ENCODE measurements at regions not wholly inside any gene's neighbourhood (a gene's known extent, or its start where the extent isn't known, plus 50 kb on each side); places are given as distances from the start of the nearest gene placed in this dataset.

DNA sequence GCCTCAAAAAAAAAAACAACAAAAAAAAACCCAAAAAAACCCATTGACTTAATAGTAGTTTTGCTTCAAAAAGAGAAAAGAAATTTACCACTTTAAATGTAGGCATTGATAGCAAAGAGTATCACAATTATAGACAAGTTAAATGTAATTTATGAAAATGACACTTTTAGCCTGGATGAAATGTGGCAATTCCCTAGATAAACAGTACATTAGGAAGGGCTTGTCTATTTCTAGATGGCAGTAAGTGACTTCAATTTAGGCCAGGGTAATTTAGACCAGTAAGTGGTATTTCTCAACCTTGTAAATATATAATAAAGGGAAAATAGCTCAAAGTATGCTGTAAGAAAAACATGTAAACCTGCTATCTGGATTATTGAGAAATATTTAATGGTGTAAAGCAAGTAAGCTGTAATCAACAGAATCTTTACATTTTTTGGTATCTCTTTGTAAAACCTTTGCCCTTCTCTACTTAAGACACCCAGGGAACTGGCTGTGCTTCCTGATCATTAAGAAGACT, 103.7 kb upstream of the RAPGEF2 start:
- Histone ChIP-seq H3K79me2 (ENCODE audit: insufficient read depth, low read length) (no peaks in the 10 kb centered on the region), H3K4me1 (ENCODE audit: control insufficient read depth in 1 of 2, insufficient read depth in 2 of 2, low read length in 2 of 2) (no peaks in the 10 kb centered on the region), H2AFZ (ENCODE audit: insufficient read depth, low read depth, low read length, poor library complexity, severe bottlenecking) (no peak overlapping the region), H3K4me2 (replicated peaks; ENCODE audit: extremely low read depth, low read length, poor library complexity, severe bottlenecking) (no peak overlapping the region), H3K4me3 (replicated peaks in 1 of 3; ENCODE audit: low read depth in 2 of 3, low read length in 3 of 3) (no peak overlapping the region), H3K9ac (ENCODE audit: insufficient read depth, low read length, poor library complexity, severe bottlenecking) (no peak overlapping the region), H3K9me3 (replicated peaks in 1 of 2; ENCODE audit: control insufficient read depth in 1 of 2, insufficient read depth in 1 of 2, low read length in 2 of 2) (no peaks in the 10 kb centered on the region), H3K27me3 (ENCODE audit: control insufficient read depth in 2 of 2, insufficient read depth in 2 of 2, low read length in 2 of 2) (no peaks in the 10 kb centered on the region), H3K36me3 (replicated peaks in 1 of 2; ENCODE audit: control insufficient read depth in 1 of 2, insufficient read depth in 2 of 2, low read length in 2 of 2) (no peaks in the 10 kb centered on the region), H4K20me1 (ENCODE audit: insufficient read depth, low read length) (no peaks in the 10 kb centered on the region), H3K27ac (ENCODE audit: low read depth in 1 of 2, low read length in 2 of 2) (no peak overlapping the region)
- Mint-ChIP-seq H3K36me3 (no peaks in the 10 kb centered on the region), H3K27me3 (ENCODE audit: low read depth in 3 of 3) (peaks cover 0 to 3% (median 0%) of the 10 kb centered on the region in 3 donors), H3K27ac (no peak overlapping the region), H3K9me3 (peaks cover 0 to 2% (median 0%) of the 10 kb centered on the region in 7 donors), H3K4me1 (peaks cover 10% of the 10 kb centered on the region), H3K4me3 (no peak overlapping the region)
- intact Hi-C loops (cut with micrococcal nuclease), result no loop called here
- no peak for DNase-seq
- TF ChIP-seq, protein P1, sequence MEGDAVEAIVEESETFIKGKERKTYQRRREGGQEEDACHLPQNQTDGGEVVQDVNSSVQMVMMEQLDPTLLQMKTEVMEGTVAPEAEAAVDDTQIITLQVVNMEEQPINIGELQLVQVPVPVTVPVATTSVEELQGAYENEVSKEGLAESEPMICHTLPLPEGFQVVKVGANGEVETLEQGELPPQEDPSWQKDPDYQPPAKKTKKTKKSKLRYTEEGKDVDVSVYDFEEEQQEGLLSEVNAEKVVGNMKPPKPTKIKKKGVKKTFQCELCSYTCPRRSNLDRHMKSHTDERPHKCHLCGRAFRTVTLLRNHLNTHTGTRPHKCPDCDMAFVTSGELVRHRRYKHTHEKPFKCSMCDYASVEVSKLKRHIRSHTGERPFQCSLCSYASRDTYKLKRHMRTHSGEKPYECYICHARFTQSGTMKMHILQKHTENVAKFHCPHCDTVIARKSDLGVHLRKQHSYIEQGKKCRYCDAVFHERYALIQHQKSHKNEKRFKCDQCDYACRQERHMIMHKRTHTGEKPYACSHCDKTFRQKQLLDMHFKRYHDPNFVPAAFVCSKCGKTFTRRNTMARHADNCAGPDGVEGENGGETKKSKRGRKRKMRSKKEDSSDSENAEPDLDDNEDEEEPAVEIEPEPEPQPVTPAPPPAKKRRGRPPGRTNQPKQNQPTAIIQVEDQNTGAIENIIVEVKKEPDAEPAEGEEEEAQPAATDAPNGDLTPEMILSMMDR (IDR thresholded peaks at IDR 0.05), result no peak

GRCh38 chr4:158999849-159000248, 103.0 kb upstream of the RAPGEF2 start:
- WGBS (ENCODE audit: insufficient coverage), result no CpG with 5 or more reads among the region's 1 CpG
- no peaks in the 10 kb centered on the region for H3K79me2 ChIP-seq (ENCODE audit: insufficient read depth, low read length)
- TF ChIP-seq, protein P1 (IDR thresholded peaks at IDR 0.05), result no peak
- no peaks in the 10 kb centered on the region for H3K4me1 ChIP-seq (ENCODE audit: control insufficient read depth in 1 of 2, insufficient read depth in 2 of 2, low read length in 2 of 2)
- no peak overlapping the region for H3K27ac ChIP-seq (ENCODE audit: low read depth in 1 of 2, low read length in 2 of 2)
- Mint-ChIP-seq H3K9me3 (peaks cover 0 to 2% (median 0%) of the 10 kb centered on the region in 7 donors), H3K4me1 (peaks cover 9% of the 10 kb centered on the region), H3K27me3 (ENCODE audit: low read depth in 3 of 3) (peaks cover 0 to 3% (median 0%) of the 10 kb centered on the region in 3 donors), H3K27ac (no peak overlapping the region), H3K36me3 (no peaks in the 10 kb centered on the region), H3K4me3 (no peak overlapping the region)
- H3K4me2 ChIP-seq (replicated peaks; ENCODE audit: extremely low read depth, low read length, poor library complexity, severe bottlenecking), result no peak overlapping the region
- no peak overlapping the region for H3K4me3 ChIP-seq (replicated peaks in 1 of 3; ENCODE audit: low read depth in 2 of 3, low read length in 3 of 3)
- H4K20me1 ChIP-seq (ENCODE audit: insufficient read depth, low read length), result no peaks in the 10 kb centered on the region
- H2AFZ ChIP-seq (ENCODE audit: insufficient read depth, low read depth, low read length, poor library complexity, severe bottlenecking), result no peak overlapping the region
- H3K9me3 ChIP-seq (replicated peaks in 1 of 2; ENCODE audit: control insufficient read depth in 1 of 2, insufficient read depth in 1 of 2, low read length in 2 of 2), result no peaks in the 10 kb centered on the region
- no peak for DNase-seq
- H3K27me3 ChIP-seq (ENCODE audit: control insufficient read depth in 2 of 2, insufficient read depth in 2 of 2, low read length in 2 of 2), result no peaks in the 10 kb centered on the region
- intact Hi-C loops (cut with micrococcal nuclease), result no loop called here
- no peak overlapping the region for H3K9ac ChIP-seq (ENCODE audit: insufficient read depth, low read length, poor library complexity, severe bottlenecking)
- no peaks in the 10 kb centered on the region for H3K36me3 ChIP-seq (replicated peaks in 1 of 2; ENCODE audit: control insufficient read depth in 1 of 2, insufficient read depth in 2 of 2, low read length in 2 of 2)
